ENCODE measurements at regions not wholly inside any gene's neighbourhood (a gene's known extent, or its start where the extent isn't known, plus 50 kb on each side); places are given as distances from the start of the nearest gene placed in this dataset.
"Not testable (repeated sequence)": the region's sequence is repeated elsewhere in the genome, so short reads cannot be mapped to it uniquely, and the experiment has no call there.

DNA sequence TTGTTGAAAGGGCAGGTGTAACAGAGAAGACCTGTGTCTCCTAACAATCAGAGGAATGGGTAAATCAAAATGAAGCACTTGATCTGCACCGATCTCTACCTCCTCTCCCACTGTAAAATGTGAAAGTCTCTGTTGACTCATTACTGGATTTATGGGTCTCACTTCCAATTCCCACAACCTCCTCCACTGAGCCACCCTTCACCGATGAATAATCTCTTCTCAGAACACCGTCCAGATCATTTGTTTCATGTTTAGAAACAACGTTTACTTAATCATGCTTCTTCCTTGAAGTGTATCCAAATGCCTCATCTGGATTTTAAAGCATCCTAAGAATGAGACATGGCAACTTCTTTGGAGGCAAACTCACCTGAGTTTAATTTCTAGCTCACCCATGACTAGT lies 643.6 kb downstream of the ETS1 start:
- intact Hi-C loops (cut with DNase I), result no loop called here
- Histone ChIP-seq H3K9me3 (no peaks in the 10 kb centered on the region), H3K4me3 (no peak overlapping the region), H3K27me3 (no peaks in the 10 kb centered on the region), H3K27ac (replicated peaks in 1 of 4) (no peak overlapping the region), H3K4me1 (no peaks in the 10 kb centered on the region), H3K36me3 (no peaks in the 10 kb centered on the region)
- WGBS, result 60% methylated on average over 4 of the region's 4 CpGs
- DNase-seq (ENCODE audit: extremely low spot score), result no peak
- TF ChIP-seq, protein P1, sequence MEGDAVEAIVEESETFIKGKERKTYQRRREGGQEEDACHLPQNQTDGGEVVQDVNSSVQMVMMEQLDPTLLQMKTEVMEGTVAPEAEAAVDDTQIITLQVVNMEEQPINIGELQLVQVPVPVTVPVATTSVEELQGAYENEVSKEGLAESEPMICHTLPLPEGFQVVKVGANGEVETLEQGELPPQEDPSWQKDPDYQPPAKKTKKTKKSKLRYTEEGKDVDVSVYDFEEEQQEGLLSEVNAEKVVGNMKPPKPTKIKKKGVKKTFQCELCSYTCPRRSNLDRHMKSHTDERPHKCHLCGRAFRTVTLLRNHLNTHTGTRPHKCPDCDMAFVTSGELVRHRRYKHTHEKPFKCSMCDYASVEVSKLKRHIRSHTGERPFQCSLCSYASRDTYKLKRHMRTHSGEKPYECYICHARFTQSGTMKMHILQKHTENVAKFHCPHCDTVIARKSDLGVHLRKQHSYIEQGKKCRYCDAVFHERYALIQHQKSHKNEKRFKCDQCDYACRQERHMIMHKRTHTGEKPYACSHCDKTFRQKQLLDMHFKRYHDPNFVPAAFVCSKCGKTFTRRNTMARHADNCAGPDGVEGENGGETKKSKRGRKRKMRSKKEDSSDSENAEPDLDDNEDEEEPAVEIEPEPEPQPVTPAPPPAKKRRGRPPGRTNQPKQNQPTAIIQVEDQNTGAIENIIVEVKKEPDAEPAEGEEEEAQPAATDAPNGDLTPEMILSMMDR (IDR thresholded peaks at IDR 0.05), result no peak
- TF ChIP-seq EP300 (IDR thresholded peaks at IDR 0.05) (no peak), POLR2AphosphoS5 (IDR thresholded peaks at IDR 0.05) (no peak), POLR2A (IDR thresholded peaks at IDR 0.05; ENCODE audit: low read depth) (no peak)

DNA sequence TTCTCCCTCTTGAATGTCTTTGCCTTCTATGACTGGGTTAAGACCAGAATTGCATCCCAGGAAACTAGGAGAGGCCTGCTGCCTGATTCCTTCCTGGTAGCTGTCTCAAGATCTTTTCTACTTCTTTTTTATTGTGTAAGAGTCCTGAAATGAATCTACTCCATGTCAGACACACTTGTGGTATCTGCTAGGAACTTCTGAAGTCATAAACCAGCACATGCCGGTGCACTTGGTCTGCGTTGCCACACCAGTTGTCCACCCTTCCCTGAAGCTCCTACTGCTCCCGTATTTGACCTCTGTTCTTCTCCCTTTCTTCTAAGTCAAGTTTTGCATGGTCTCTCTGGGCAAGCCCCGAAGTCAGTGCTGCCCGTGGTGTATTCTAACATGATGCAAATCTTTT lies 644.2 kb downstream of the ETS1 start:
- Histone ChIP-seq H3K9me3 (no peaks in the 10 kb centered on the region), H3K36me3 (no peaks in the 10 kb centered on the region), H3K27me3 (no peaks in the 10 kb centered on the region), H3K4me1 (no peaks in the 10 kb centered on the region), H3K4me3 (no peak overlapping the region), H3K27ac (replicated peaks in 1 of 4) (no peak overlapping the region)
- intact Hi-C loops (cut with DNase I), result no loop called here
- no peak for TF ChIP-seq EP300 (IDR thresholded peaks at IDR 0.05)
- no peak for TF ChIP-seq POLR2AphosphoS5 (IDR thresholded peaks at IDR 0.05)
- TF ChIP-seq, protein P1 (IDR thresholded peaks at IDR 0.05), result no peak
- TF ChIP-seq POLR2A (IDR thresholded peaks at IDR 0.05; ENCODE audit: low read depth), result no peak
- WGBS, result 94% methylated on average over 5 of the region's 5 CpGs
- DNase-seq (ENCODE audit: extremely low spot score), result no peak

DNA sequence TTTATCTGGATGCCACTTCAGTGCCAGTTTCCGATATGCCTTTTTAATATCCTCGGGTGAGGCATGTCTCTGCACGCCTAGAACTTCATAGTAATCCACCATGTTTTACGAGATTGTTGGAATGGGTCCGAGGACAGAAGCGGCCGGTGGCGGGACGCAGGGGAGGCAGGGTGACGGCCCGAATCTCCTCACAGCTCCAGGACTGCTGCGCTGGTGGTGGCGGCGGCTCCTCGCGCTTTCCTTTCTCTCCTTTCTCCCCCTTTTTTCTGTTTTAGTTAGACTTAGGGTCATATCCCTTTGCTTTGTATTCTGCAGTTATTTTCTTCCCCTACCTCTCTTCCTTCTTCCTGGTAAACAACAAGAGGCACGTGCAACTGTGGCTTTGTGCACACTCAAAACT lies 645.8 kb downstream of the ETS1 start:
- H3K27ac ChIP-seq (replicated peaks in 1 of 4); H3K4me1 ChIP-seq; DNase-seq (ENCODE audit: extremely low spot score); H3K36me3 ChIP-seq; H3K27me3 ChIP-seq; intact Hi-C loops (cut with DNase I); H3K4me3 ChIP-seq; H3K9me3 ChIP-seq: not testable (repeated sequence)
- 93% methylated on average over 17 of the region's 17 CpGs for WGBS

DNA sequence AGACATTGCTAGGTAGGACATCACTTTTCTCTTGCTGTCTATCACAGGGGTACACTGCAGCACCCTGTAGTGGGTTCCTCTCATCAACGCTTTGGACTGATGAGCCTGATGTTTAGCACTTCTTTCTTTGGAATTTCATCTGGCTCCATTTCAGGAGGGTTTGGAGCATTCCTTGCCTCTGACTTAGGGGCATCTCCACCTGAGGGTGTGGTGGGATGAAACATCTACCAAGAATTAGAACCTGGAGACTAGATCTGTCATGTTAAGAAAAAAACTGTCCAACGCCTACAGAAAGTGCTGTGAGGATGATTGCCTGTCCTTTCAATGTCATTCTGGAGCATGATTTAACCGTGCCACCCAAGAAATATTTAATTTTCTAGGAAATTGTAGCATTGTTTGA lies 648.4 kb downstream of the ETS1 start:
- Histone ChIP-seq H3K4me1 (no peaks in the 10 kb centered on the region), H3K27ac (replicated peaks in 1 of 4) (no peak overlapping the region), H3K9me3 (no peaks in the 10 kb centered on the region), H3K36me3 (no peaks in the 10 kb centered on the region), H3K27me3 (no peaks in the 10 kb centered on the region), H3K4me3 (no peak overlapping the region)
- DNase-seq (ENCODE audit: extremely low spot score), result no peak
- TF ChIP-seq POLR2A (IDR thresholded peaks at IDR 0.05; ENCODE audit: low read depth) (no peak), EP300 (IDR thresholded peaks at IDR 0.05) (no peak), POLR2AphosphoS5 (IDR thresholded peaks at IDR 0.05) (no peak)
- TF ChIP-seq, protein P1 (IDR thresholded peaks at IDR 0.05), result no peak
- WGBS, result 88% methylated on average over 3 of the region's 3 CpGs
- intact Hi-C loops (cut with DNase I), result no loop called here

DNA sequence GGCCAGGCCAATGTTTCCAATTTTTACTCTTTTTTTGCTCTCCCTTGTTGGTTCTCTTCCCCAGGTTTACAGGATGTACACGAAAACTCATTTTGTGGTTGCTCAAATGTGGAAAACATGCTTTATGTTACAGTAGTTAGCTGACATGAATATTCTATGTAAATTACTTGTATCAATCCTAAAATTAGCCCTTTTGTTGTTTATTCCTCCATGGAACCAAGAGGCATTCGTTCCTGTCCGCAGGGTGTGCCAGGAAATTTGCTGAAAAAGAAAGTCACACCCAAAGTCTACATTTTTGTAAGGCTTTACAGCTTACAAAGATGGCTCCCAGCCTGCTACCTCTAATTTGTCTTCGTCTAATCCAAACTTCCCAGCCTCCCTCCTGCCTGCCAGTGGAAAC lies 652.3 kb downstream of the ETS1 start:
- WGBS, result 83% methylated on average over 4 of the region's 4 CpGs
- H3K36me3 ChIP-seq, result no peaks in the 10 kb centered on the region
- TF ChIP-seq EP300 (IDR thresholded peaks at IDR 0.05), result no peak
- TF ChIP-seq POLR2A (IDR thresholded peaks at IDR 0.05; ENCODE audit: low read depth), result no peak
- TF ChIP-seq, protein P1 (IDR thresholded peaks at IDR 0.05), result no peak
- TF ChIP-seq POLR2AphosphoS5 (IDR thresholded peaks at IDR 0.05), result no peak
- intact Hi-C loops (cut with DNase I), result no loop called here
- no peaks in the 10 kb centered on the region for H3K9me3 ChIP-seq
- DNase-seq (ENCODE audit: extremely low spot score), result no peak
- H3K27me3 ChIP-seq, result no peaks in the 10 kb centered on the region
- no peak overlapping the region for H3K27ac ChIP-seq (replicated peaks in 1 of 4)
- H3K4me1 ChIP-seq, result no peaks in the 10 kb centered on the region
- no peak overlapping the region for H3K4me3 ChIP-seq

DNA sequence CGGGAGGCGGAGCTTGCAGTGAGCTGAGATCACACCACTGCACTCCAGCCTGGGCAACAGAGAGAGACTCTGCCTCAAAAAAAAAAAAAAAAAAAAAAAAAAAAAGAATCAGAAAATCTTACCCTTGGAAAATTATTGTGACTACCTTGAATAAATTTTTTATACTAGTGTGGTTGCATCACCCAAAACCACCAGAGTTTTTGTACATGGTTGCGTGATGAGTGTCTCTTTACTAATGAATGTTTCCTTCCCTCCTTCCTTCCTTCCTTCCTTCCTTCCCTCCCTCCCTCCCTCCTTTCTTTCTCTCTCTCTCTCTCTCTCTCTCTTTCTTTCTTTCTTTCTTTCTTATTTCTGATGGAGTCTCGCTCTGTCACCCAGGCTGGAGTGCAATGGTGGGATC lies 653.4 kb downstream of the ETS1 start:
- H3K4me3 ChIP-seq; H3K4me1 ChIP-seq; H3K27me3 ChIP-seq; H3K9me3 ChIP-seq; H3K36me3 ChIP-seq; DNase-seq (ENCODE audit: extremely low spot score); intact Hi-C loops (cut with DNase I); H3K27ac ChIP-seq (replicated peaks in 1 of 4): not testable (repeated sequence)
- WGBS, result 96% methylated on average over 4 of the region's 4 CpGs
